H1 (cell line): ENCODE measurements at regions not wholly inside any gene's neighbourhood (a gene's known extent, or its start where the extent isn't known, plus 50 kb on each side); places are given as distances from the start of the nearest gene placed in this dataset.

ENCODE experiments used
- CTCF ChIA-PET: fragments of 300-600 bp; sonication (Branson Sonifier 250); formaldehyde crosslinking; loops from one replicate; lab custom pipeline; 2021; ENCODE audit not compliant: partially characterized antibody; lab: Charles Lee
- POLR2A ChIA-PET: fragments of 300-600 bp; sonication (Branson Sonifier 250); formaldehyde crosslinking; loops from one replicate; lab custom pipeline; 2021; ENCODE audit warnings: inconsistent platforms; ENCODE audit not compliant: partially characterized antibody; lab: Charles Lee
- DNase-seq, 2 experiments: peaks; one replicate each; pipeline versions ENCODE4 v3.0.0 to v3.0.0-alpha.2; 2010 to 2022; ENCODE audit warnings: low spot score in 2 of 2, low read depth in 1 of 2, mixed read lengths in 1 of 2
- FAIRE-seq: peaks from 2 replicates; lab custom pipeline; 2011; peaks lifted over from hg19 to GRCh38; lab: Jason Lieb, UNC
- H2AFZ ChIP-seq: 2 replicates; pipeline ENCODE4 v1.8.1; 2012; ENCODE audit warnings: low read length, inconsistent platforms
- H2AK5ac ChIP-seq: 2 replicates; pipeline ENCODE4 v1.6.1; 2013; ENCODE audit warnings: low read depth, low read length
- H2BK120ac ChIP-seq: replicated peaks from 2 replicates; pipeline ENCODE3; 2013; ENCODE audit warnings: low read depth, low read length, inconsistent platforms
- H2BK12ac ChIP-seq: 2 replicates; pipeline ENCODE4 v1.6.1; 2013; ENCODE audit warnings: low read depth, low read length
- H2BK15ac ChIP-seq: 2 replicates; pipeline ENCODE4 v1.6.1; 2013; ENCODE audit warnings: low read length
- H2BK20ac ChIP-seq: 2 replicates; pipeline ENCODE4 v1.6.1; 2013; ENCODE audit warnings: low read length
- H2BK5ac ChIP-seq: 2 replicates; pipeline ENCODE4 v1.6.1; 2013; ENCODE audit warnings: low read depth, low read length
- H3K14ac ChIP-seq: 2 replicates; pipeline ENCODE4 v1.6.1; 2013; ENCODE audit warnings: inconsistent platforms; ENCODE audit not compliant: insufficient read length
- H3K18ac ChIP-seq: 2 replicates; pipeline ENCODE4 v1.6.1; 2013; ENCODE audit warnings: low read length; ENCODE audit errors: extremely low read depth
- H3K23ac ChIP-seq: 2 replicates; pipeline ENCODE4 v1.6.1; 2013; ENCODE audit warnings: inconsistent platforms; ENCODE audit not compliant: insufficient read length
- H3K23me2 ChIP-seq: 2 replicates; pipeline ENCODE4 v1.6.1; 2013; ENCODE audit warnings: low read depth, low read length
- H3K27ac ChIP-seq: 2 replicates; pipeline ENCODE4 v1.6.1; 2011; ENCODE audit warnings: low read depth, low read length, inconsistent platforms
- H3K27me3 ChIP-seq, 4 experiments: replicated peaks in 1 of 4; 1 replicate in 1 of 4; 2 replicates in 3 of 4; pipeline versions ENCODE4 v1.6.1 to v1.8.1; 2011 to 2013; ENCODE audit warnings: low read length in 3 of 4, mild to moderate bottlenecking in 3 of 4, inconsistent platforms in 2 of 4, mixed read lengths in 2 of 4, moderate library complexity in 1 of 4; ENCODE audit not compliant: control insufficient read depth in 3 of 4, insufficient read depth in 3 of 4; ENCODE audit errors: extremely low read depth in 1 of 4
- H3K36me3 ChIP-seq, 4 experiments: 2 replicates each; pipeline versions ENCODE4 v1.6.1 to v1.8.1; 2011 to 2013; ENCODE audit warnings: mild to moderate bottlenecking in 4 of 4, low read length in 3 of 4, moderate library complexity in 2 of 4, control low read depth in 1 of 4, inconsistent platforms in 1 of 4; ENCODE audit not compliant: insufficient read depth in 4 of 4, control insufficient read depth in 2 of 4
- H3K4ac ChIP-seq: replicated peaks from 2 replicates; pipeline ENCODE3; 2013; ENCODE audit warnings: low read length, low read depth, mixed read lengths, inconsistent platforms; ENCODE audit not compliant: insufficient read length
- H3K4me1 ChIP-seq, 4 experiments: replicated peaks in 1 of 4; 1 replicate in 1 of 4; 2 replicates in 3 of 4; pipeline versions ENCODE4 v1.6.1 to v1.8.1; 2011 to 2013; ENCODE audit warnings: low read length in 3 of 4, inconsistent platforms in 2 of 4, mixed read lengths in 1 of 4; ENCODE audit not compliant: insufficient read depth in 4 of 4, control insufficient read depth in 3 of 4
- H3K4me2 ChIP-seq, 2 experiments: 2 replicates each; pipeline versions ENCODE4 v1.6.1 to v1.8.1; 2011 to 2013; ENCODE audit warnings: low read depth in 2 of 2, low read length in 2 of 2, control low read depth in 1 of 2, inconsistent platforms in 1 of 2, mild to moderate bottlenecking in 1 of 2; ENCODE audit not compliant: insufficient read depth in 1 of 2
- H3K4me3 ChIP-seq, 4 experiments: fragments of 200-600, 300-600 bp in 1 of 4; sonication (generic), shearing (Covaris generic), sonication (Bioruptor Twin) in 1 of 4; 2 replicates each; pipeline versions ENCODE4 v1.5.1 to v1.8.1; 2011 to 2016; ENCODE audit warnings: low read length in 4 of 4, low read depth in 3 of 4, control low read depth in 2 of 4, inconsistent platforms in 2 of 4, mild to moderate bottlenecking in 2 of 4, mixed read lengths in 1 of 4, moderate library complexity in 1 of 4; ENCODE audit not compliant: insufficient read depth in 2 of 4; ENCODE audit errors: extremely low read depth in 1 of 4
- H3K56ac ChIP-seq: replicated peaks from 2 replicates; pipeline ENCODE3; 2013; ENCODE audit warnings: low read depth, mild to moderate bottlenecking, mixed read lengths, low read length, inconsistent platforms; ENCODE audit not compliant: insufficient read length
- H3K79me1 ChIP-seq: 2 replicates; pipeline ENCODE4 v1.6.1; 2013; ENCODE audit warnings: low read depth, low read length, control low read depth
- H3K79me2 ChIP-seq, 2 experiments: 2 replicates each; pipeline versions ENCODE4 v1.6.1 to v1.8.1; 2012 to 2013; ENCODE audit warnings: low read length in 2 of 2, mild to moderate bottlenecking in 2 of 2, inconsistent platforms in 1 of 2; ENCODE audit not compliant: insufficient read depth in 2 of 2, control insufficient read depth in 1 of 2
- H3K9ac ChIP-seq, 4 experiments: replicated peaks in 1 of 4; 1 replicate in 1 of 4; 2 replicates in 3 of 4; pipeline versions ENCODE4 v1.6.1 to v1.8.1; 2011 to 2013; ENCODE audit warnings: low read depth in 3 of 4, low read length in 3 of 4, control low read depth in 2 of 4, mild to moderate bottlenecking in 2 of 4, moderate library complexity in 2 of 4, inconsistent platforms in 1 of 4; ENCODE audit errors: extremely low read depth in 1 of 4
- H3K9me3 ChIP-seq, 2 experiments: 2 replicates each; pipeline versions ENCODE4 v1.6.1 to v1.8.1; 2012 to 2013; ENCODE audit warnings: mild to moderate bottlenecking in 2 of 2, moderate library complexity in 2 of 2, control low read depth in 1 of 2, inconsistent platforms in 1 of 2, low read depth in 1 of 2, low read length in 1 of 2, mixed read lengths in 1 of 2; ENCODE audit not compliant: insufficient read depth in 2 of 2
- H4K20me1 ChIP-seq, 2 experiments: replicated peaks in 1 of 2; 2 replicates each; pipeline versions ENCODE3 to v1.8.1; 2011 to 2013; ENCODE audit warnings: inconsistent platforms in 2 of 2, low read length in 2 of 2, mild to moderate bottlenecking in 1 of 2; ENCODE audit not compliant: insufficient read depth in 2 of 2, control insufficient read depth in 1 of 2
- H4K5ac ChIP-seq: 2 replicates; pipeline ENCODE4 v1.6.1; 2013; ENCODE audit warnings: low read length, low read depth, mixed read lengths, inconsistent platforms; ENCODE audit not compliant: insufficient read length
- H4K8ac ChIP-seq: 2 replicates; pipeline ENCODE4 v1.8.0; 2013; ENCODE audit warnings: mild to moderate bottlenecking, moderate library complexity, low read length, inconsistent platforms; ENCODE audit not compliant: insufficient read depth; ENCODE audit errors: extremely low read depth
- H4K91ac ChIP-seq: replicated peaks from 2 replicates; pipeline ENCODE3; 2013; ENCODE audit warnings: low read length, mixed read lengths, inconsistent platforms; ENCODE audit not compliant: insufficient read length
- CHD1 ChIP-seq: IDR thresholded peaks from 2 replicates; pipeline ENCODE4 v1.6.1; 2012; ENCODE audit warnings: low read depth, low read length, improper control_type of control experiment
- CTBP2 ChIP-seq: IDR thresholded peaks from 2 replicates; pipeline ENCODE4 v1.7.0; 2011; ENCODE audit warnings: borderline replicate concordance, mild to moderate bottlenecking, moderate library complexity, mixed read lengths, low read length; ENCODE audit not compliant: insufficient read depth, insufficient read length
- SIRT6 ChIP-seq: IDR thresholded peaks from one replicate; pipeline ENCODE4 v1.7.1; 2012; ENCODE audit warnings: low read length, inconsistent platforms
- WGBS, 2 experiments: shearing (Covaris generic) in 1 of 2; methylation state at CpG; one replicate each; pipeline versions ENCODE4 v1.1.6 to v1.1.7; 2013 to 2015; ENCODE audit warnings: low lambda C conversion rate in 2 of 2, mixed read lengths in 2 of 2, inconsistent platforms in 1 of 2, low coverage in 1 of 2, missing lambda C conversion rate in 1 of 2; ENCODE audit not compliant: insufficient replicate concordance in 2 of 2, insufficient coverage in 1 of 2, insufficient read length in 1 of 2; ENCODE audit errors: extremely low coverage in 1 of 2, missing lambda C conversion rate in 1 of 2; 5-methylcytosine and 5-hydroxymethylcytosine counted together

GRCh38 chr16:64321881-64322280 is 800.0 kb downstream of the CDH11 start:
- Histone ChIP-seq H3K18ac (no peak overlapping the region), H3K4ac (no peak overlapping the region), H3K4me3 (no peak overlapping the region), H4K20me1 (no peaks in the 10 kb centered on the region), H2BK5ac (no peak overlapping the region), H3K14ac (no peak overlapping the region), H2AFZ (no peak overlapping the region), H2BK120ac (no peak overlapping the region), H3K9me3 (no peaks in the 10 kb centered on the region), H3K27me3 (no peaks in the 10 kb centered on the region), H2BK12ac (no peak overlapping the region), H3K79me1 (no peaks in the 10 kb centered on the region), H3K27ac (no peak overlapping the region), H3K23ac (no peak overlapping the region), H3K36me3 (no peaks in the 10 kb centered on the region), H4K91ac (no peak overlapping the region), H3K79me2 (no peaks in the 10 kb centered on the region), H3K4me2 (no peak overlapping the region), H3K56ac (no peak overlapping the region), H4K5ac (no peak overlapping the region), H3K23me2 (no peaks in the 10 kb centered on the region), H3K9ac (no peak overlapping the region), H4K8ac (no peak overlapping the region), H2AK5ac (no peak overlapping the region), H2BK20ac (no peak overlapping the region), H3K4me1 (no peaks in the 10 kb centered on the region), H2BK15ac (no peak overlapping the region)
- ChIA-PET CTCF (no interaction called here), POLR2A (no interaction called here)
- FAIRE-seq = no peak
- 92% methylated on average over 2 of the region's 2 CpGs; no CpG with 5 or more reads in 1 of the 2 experiments for whole genome bisulfite sequencing, 2 experiments
- no peak for DNase-seq
- TF ChIP-seq SIRT6 (no peak), CTBP2 (no peak), CHD1 (no peak)
